HepG2 (cell line): ENCODE measurements at regions not wholly inside any gene's neighbourhood (a gene's known extent, or its start where the extent isn't known, plus 50 kb on each side); places are given as distances from the start of the nearest gene placed in this dataset.
"Not testable (repeated sequence)": the region's sequence is repeated elsewhere in the genome, so short reads cannot be mapped to it uniquely, and the experiment has no call there.

Source experiments
- EHMT2 ChIP-seq: fragments of 200-600 bp; sonication (generic); IDR thresholded peaks from 2 replicates; pipeline ENCODE4 v1.7.0; 2017; ENCODE audit warnings: antibody characterized with exemption, low read depth, low read length, borderline replicate concordance
- EZH2 ChIP-seq: conservative IDR thresholded peaks from 2 replicates; pipeline ENCODE4 v1.6.1; 2012; ENCODE audit warnings: mild to moderate bottlenecking, low read depth, low read length, moderate library complexity
- FOXA3 ChIP-seq: IDR thresholded peaks from 2 replicates; pipeline ENCODE4 v1.6.1; 2016; ENCODE audit warnings: missing genetic modification reagents, missing compliant biosample characterization
- NFYB ChIP-seq: sonication (generic); formaldehyde crosslinking; IDR thresholded peaks from 2 replicates; pipeline ENCODE4 v1.4.0; 2020; ENCODE audit warnings: missing genetic modification reagents
- NR2F2 ChIP-seq: IDR thresholded peaks from 2 replicates; pipeline ENCODE4 v1.6.1; 2012; ENCODE audit warnings: low read depth, inconsistent platforms, borderline replicate concordance
- ZNF468 ChIP-seq: sonication (generic); formaldehyde crosslinking; IDR thresholded peaks from 2 replicates; pipeline ENCODE4 v1.8.0; 2022; ENCODE audit warnings: mild to moderate bottlenecking, moderate library complexity, missing genetic modification reagents
- ZNF567 ChIP-seq: sonication (generic); formaldehyde crosslinking; IDR thresholded peaks from 2 replicates; pipeline ENCODE4 v1.8.1; 2023; ENCODE audit warnings: mild to moderate bottlenecking, missing genetic modification reagents, borderline replicate concordance
- TF ChIP-seq, protein P1 (sequence below), 2 experiments: IDR thresholded peaks; 2 replicates each; pipeline ENCODE4 v1.6.1; 2011 to 2012; ENCODE audit warnings: low read length in 2 of 2, borderline replicate concordance in 1 of 2, low read depth in 1 of 2, mild to moderate bottlenecking in 1 of 2, moderate library complexity in 1 of 2
- TF ChIP-seq, protein P2 (sequence below): sonication (generic); formaldehyde crosslinking; IDR thresholded peaks from 2 replicates; pipeline ENCODE4 v1.4.0; 2020; ENCODE audit warnings: missing genetic modification reagents
- TF ChIP-seq, protein P3 (sequence below): IDR thresholded peaks from 2 replicates; pipeline ENCODE4 v1.6.1; 2012; ENCODE audit warnings: low read length, improper control_type of control experiment

DNA sequence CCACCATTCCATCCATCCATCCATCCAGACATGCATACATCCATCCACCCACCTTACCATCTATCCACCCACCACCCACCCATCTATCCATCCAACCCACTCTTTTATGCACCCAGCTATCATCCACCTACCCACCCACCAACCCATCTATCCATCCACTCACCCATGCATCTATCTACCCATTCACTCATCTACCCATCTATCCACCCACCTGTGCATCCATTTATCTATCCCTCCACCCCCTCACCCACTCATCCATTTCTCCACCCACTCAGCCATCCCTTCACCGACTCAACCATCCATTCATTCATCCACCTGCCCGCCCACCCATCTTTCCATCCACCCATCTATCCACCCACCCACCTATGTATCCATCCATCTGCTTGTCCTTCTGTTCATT is 186.4 kb upstream of the OSBPL11 start:
- not testable (repeated sequence) for TF ChIP-seq EHMT2; FOXA3 (CRISPR knock-in tag); ZNF567; NFYB (CRISPR knock-in tag); EZH2; ZNF468 (CRISPR knock-in tag); NR2F2
- TF ChIP-seq, protein P1, sequence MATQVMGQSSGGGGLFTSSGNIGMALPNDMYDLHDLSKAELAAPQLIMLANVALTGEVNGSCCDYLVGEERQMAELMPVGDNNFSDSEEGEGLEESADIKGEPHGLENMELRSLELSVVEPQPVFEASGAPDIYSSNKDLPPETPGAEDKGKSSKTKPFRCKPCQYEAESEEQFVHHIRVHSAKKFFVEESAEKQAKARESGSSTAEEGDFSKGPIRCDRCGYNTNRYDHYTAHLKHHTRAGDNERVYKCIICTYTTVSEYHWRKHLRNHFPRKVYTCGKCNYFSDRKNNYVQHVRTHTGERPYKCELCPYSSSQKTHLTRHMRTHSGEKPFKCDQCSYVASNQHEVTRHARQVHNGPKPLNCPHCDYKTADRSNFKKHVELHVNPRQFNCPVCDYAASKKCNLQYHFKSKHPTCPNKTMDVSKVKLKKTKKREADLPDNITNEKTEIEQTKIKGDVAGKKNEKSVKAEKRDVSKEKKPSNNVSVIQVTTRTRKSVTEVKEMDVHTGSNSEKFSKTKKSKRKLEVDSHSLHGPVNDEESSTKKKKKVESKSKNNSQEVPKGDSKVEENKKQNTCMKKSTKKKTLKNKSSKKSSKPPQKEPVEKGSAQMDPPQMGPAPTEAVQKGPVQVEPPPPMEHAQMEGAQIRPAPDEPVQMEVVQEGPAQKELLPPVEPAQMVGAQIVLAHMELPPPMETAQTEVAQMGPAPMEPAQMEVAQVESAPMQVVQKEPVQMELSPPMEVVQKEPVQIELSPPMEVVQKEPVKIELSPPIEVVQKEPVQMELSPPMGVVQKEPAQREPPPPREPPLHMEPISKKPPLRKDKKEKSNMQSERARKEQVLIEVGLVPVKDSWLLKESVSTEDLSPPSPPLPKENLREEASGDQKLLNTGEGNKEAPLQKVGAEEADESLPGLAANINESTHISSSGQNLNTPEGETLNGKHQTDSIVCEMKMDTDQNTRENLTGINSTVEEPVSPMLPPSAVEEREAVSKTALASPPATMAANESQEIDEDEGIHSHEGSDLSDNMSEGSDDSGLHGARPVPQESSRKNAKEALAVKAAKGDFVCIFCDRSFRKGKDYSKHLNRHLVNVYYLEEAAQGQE (IDR thresholded peaks at IDR 0.05; ENCODE audit: borderline replicate concordance in 1 of 2, low read depth in 1 of 2, low read length in 2 of 2) = not testable (repeated sequence)
- TF ChIP-seq, protein P2, sequence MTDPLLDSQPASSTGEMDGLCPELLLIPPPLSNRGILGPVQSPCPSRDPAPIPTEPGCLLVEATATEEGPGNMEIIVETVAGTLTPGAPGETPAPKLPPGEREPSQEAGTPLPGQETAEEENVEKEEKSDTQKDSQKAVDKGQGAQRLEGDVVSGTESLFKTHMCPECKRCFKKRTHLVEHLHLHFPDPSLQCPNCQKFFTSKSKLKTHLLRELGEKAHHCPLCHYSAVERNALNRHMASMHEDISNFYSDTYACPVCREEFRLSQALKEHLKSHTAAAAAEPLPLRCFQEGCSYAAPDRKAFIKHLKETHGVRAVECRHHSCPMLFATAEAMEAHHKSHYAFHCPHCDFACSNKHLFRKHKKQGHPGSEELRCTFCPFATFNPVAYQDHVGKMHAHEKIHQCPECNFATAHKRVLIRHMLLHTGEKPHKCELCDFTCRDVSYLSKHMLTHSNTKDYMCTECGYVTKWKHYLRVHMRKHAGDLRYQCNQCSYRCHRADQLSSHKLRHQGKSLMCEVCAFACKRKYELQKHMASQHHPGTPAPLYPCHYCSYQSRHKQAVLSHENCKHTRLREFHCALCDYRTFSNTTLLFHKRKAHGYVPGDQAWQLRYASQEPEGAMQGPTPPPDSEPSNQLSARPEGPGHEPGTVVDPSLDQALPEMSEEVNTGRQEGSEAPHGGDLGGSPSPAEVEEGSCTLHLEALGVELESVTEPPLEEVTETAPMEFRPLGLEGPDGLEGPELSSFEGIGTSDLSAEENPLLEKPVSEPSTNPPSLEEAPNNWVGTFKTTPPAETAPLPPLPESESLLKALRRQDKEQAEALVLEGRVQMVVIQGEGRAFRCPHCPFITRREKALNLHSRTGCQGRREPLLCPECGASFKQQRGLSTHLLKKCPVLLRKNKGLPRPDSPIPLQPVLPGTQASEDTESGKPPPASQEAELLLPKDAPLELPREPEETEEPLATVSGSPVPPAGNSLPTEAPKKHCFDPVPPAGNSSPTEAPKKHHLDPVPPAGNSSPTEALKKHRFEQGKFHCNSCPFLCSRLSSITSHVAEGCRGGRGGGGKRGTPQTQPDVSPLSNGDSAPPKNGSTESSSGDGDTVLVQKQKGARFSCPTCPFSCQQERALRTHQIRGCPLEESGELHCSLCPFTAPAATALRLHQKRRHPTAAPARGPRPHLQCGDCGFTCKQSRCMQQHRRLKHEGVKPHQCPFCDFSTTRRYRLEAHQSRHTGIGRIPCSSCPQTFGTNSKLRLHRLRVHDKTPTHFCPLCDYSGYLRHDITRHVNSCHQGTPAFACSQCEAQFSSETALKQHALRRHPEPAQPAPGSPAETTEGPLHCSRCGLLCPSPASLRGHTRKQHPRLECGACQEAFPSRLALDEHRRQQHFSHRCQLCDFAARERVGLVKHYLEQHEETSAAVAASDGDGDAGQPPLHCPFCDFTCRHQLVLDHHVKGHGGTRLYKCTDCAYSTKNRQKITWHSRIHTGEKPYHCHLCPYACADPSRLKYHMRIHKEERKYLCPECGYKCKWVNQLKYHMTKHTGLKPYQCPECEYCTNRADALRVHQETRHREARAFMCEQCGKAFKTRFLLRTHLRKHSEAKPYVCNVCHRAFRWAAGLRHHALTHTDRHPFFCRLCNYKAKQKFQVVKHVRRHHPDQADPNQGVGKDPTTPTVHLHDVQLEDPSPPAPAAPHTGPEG (CRISPR knock-in tag) = not testable (repeated sequence)
- TF ChIP-seq, protein P3, sequence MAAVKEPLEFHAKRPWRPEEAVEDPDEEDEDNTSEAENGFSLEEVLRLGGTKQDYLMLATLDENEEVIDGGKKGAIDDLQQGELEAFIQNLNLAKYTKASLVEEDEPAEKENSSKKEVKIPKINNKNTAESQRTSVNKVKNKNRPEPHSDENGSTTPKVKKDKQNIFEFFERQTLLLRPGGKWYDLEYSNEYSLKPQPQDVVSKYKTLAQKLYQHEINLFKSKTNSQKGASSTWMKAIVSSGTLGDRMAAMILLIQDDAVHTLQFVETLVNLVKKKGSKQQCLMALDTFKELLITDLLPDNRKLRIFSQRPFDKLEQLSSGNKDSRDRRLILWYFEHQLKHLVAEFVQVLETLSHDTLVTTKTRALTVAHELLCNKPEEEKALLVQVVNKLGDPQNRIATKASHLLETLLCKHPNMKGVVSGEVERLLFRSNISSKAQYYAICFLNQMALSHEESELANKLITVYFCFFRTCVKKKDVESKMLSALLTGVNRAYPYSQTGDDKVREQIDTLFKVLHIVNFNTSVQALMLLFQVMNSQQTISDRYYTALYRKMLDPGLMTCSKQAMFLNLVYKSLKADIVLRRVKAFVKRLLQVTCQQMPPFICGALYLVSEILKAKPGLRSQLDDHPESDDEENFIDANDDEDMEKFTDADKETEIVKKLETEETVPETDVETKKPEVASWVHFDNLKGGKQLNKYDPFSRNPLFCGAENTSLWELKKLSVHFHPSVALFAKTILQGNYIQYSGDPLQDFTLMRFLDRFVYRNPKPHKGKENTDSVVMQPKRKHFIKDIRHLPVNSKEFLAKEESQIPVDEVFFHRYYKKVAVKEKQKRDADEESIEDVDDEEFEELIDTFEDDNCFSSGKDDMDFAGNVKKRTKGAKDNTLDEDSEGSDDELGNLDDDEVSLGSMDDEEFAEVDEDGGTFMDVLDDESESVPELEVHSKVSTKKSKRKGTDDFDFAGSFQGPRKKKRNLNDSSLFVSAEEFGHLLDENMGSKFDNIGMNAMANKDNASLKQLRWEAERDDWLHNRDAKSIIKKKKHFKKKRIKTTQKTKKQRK = not testable (repeated sequence)
